ENCODE measurements at regions not wholly inside any gene's neighbourhood (a gene's known extent, or its start where the extent isn't known, plus 50 kb on each side); places are given as distances from the start of the nearest gene placed in this dataset.

- no peak for DNase-seq
Measured at GRCh38 chr3:102079809-102080197, 230.5 kb downstream of the NFKBIZ start.

- no peak for DNase-seq
Measured at GRCh38 chr3:102081572-102082289, 232.4 kb downstream of the NFKBIZ start.

- no peak for DNase-seq
Measured at GRCh38 chr3:102083473-102083872, 234.2 kb downstream of the NFKBIZ start.

GRCh38 chr3:102084006-102084405, 234.7 kb downstream of the NFKBIZ start:
- DNase-seq = no peak

GRCh38 chr3:102084704-102085103, 235.4 kb downstream of the NFKBIZ start:
- no peak for DNase-seq

GRCh38 chr3:102085431-102086176, 236.3 kb downstream of the NFKBIZ start:
- DNase-seq = no peak

GRCh38 chr3:102087236-102087635, 237.9 kb downstream of the NFKBIZ start:
- DNase-seq = no peak

GRCh38 chr3:102089239-102089638, 239.9 kb downstream of the NFKBIZ start:
- DNase-seq = no peak

GRCh38 chr3:102089904-102090720, 240.8 kb downstream of the NFKBIZ start:
- DNase-seq = no peak

GRCh38 chr3:102090721-102091045, 241.4 kb downstream of the NFKBIZ start:
- DNase-seq = no peak

GRCh38 chr3:102091358-102091757, 242.0 kb downstream of the NFKBIZ start:
- DNase-seq = no peak

- no peak for DNase-seq
Measured at GRCh38 chr3:102092617-102093466, 243.5 kb downstream of the NFKBIZ start.

GRCh38 chr3:102094506-102094905, 245.2 kb downstream of the NFKBIZ start:
- DNase-seq = no peak

GRCh38 chr3:102095383-102095782, 246.1 kb downstream of the NFKBIZ start:
- DNase-seq = no peak

GRCh38 chr3:102096066-102096465, 246.8 kb downstream of the NFKBIZ start:
- no peak for DNase-seq

- no peak for DNase-seq
Measured at GRCh38 chr3:102098130-102098885, 249.0 kb downstream of the NFKBIZ start.

- DNase-seq = no peak
Measured at GRCh38 chr3:102099913-102100312, 250.6 kb downstream of the NFKBIZ start.

GRCh38 chr3:102102394-102102793, 253.1 kb downstream of the NFKBIZ start:
- no peak for DNase-seq

GRCh38 chr3:102104033-102104432, 254.7 kb downstream of the NFKBIZ start:
- no peak for DNase-seq

- DNase-seq = no peak
Measured at GRCh38 chr3:102105193-102105592, 255.9 kb downstream of the NFKBIZ start.
